IMR-90 (cell line): ENCODE measurements at regions not wholly inside any gene's neighbourhood (a gene's known extent, or its start where the extent isn't known, plus 50 kb on each side); places are given as distances from the start of the nearest gene placed in this dataset.

ENCODE experiments used
- ATAC-seq: fragments of 200-7000 bp; cut with Tn5 transposase; 2 replicates; pipeline ENCODE4 v1.9.1; 2020; ENCODE audit warnings: low read depth, mild to moderate bottlenecking, moderate library complexity
- BruUV-seq: library from RNA; stranded (reverse); fragments of 400-500 nt; replicated peaks from 2 replicates; lab custom pipeline; 2021; lab: Mats Ljungman, UMichigan
- CTCF ChIA-PET: fragments of 300-600 bp; formaldehyde crosslinking; extraction: SDS; loops from one replicate; lab custom pipeline; 2021; ENCODE audit warnings: antibody characterized with exemption; lab: Yijun Ruan, JAX
- POLR2A ChIA-PET: fragments of 300-600 bp; sonication (Branson Sonifier 250); formaldehyde crosslinking; loops from one replicate; lab custom pipeline; 2022; ENCODE audit warnings: antibody characterized with exemption; ENCODE audit not compliant: unreplicated experiment; lab: Charles Lee
- DNase-seq: peaks from one replicate; pipeline ENCODE4 v3.0.0; 2013
- H2AFZ ChIP-seq: replicated peaks from 2 replicates; pipeline ENCODE3; 2013; ENCODE audit warnings: low read length, mild to moderate bottlenecking; ENCODE audit not compliant: poor library complexity
- H2AK5ac ChIP-seq: 2 replicates; pipeline ENCODE4 v1.6.1; 2013; ENCODE audit warnings: low read depth, low read length, inconsistent platforms
- H2AK9ac ChIP-seq: replicated peaks from 2 replicates; pipeline ENCODE3; 2013; ENCODE audit warnings: mild to moderate bottlenecking, low read depth, low read length, moderate library complexity; ENCODE audit not compliant: poor library complexity
- H2BK120ac ChIP-seq: 2 replicates; pipeline ENCODE4 v1.6.1; 2013; ENCODE audit warnings: low read depth, low read length, inconsistent platforms
- H2BK15ac ChIP-seq: 3 replicates; pipeline ENCODE4 v1.6.1; 2013; ENCODE audit warnings: low read depth, low read length, inconsistent platforms
- H2BK20ac ChIP-seq: 2 replicates; pipeline ENCODE4 v1.6.1; 2013; ENCODE audit warnings: low read depth, mild to moderate bottlenecking, inconsistent platforms, low read length, moderate library complexity
- H2BK5ac ChIP-seq: 2 replicates; pipeline ENCODE4 v1.6.1; 2013; ENCODE audit warnings: mild to moderate bottlenecking, low read depth, low read length, inconsistent platforms; ENCODE audit not compliant: poor library complexity, severe bottlenecking
- H3K14ac ChIP-seq: replicated peaks from 2 replicates; pipeline ENCODE4 v1.6.1; 2013; ENCODE audit warnings: low read depth, low read length, inconsistent platforms
- H3K18ac ChIP-seq: 2 replicates; pipeline ENCODE4 v1.6.1; 2013; ENCODE audit warnings: low read depth, low read length, control low read depth
- H3K23ac ChIP-seq: 2 replicates; pipeline ENCODE4 v1.6.1; 2013; ENCODE audit warnings: low read depth, low read length, inconsistent platforms
- H3K27ac ChIP-seq: 2 replicates; pipeline ENCODE4 v1.5.1; 2013; ENCODE audit warnings: mild to moderate bottlenecking, control low read depth, low read length; ENCODE audit not compliant: insufficient read depth
- H3K27me3 ChIP-seq: 2 replicates; pipeline ENCODE4 v1.6.1; 2013; ENCODE audit warnings: low read length; ENCODE audit not compliant: control insufficient read depth, insufficient read depth
- H3K36me3 ChIP-seq: 2 replicates; pipeline ENCODE4 v1.6.1; 2013; ENCODE audit warnings: low read length, mixed read lengths; ENCODE audit not compliant: control insufficient read depth, insufficient read depth
- H3K4ac ChIP-seq: 2 replicates; pipeline ENCODE4 v1.6.1; 2013; ENCODE audit warnings: low read depth, low read length, inconsistent platforms
- H3K4me1 ChIP-seq: 2 replicates; pipeline ENCODE4 v1.6.1; 2013; ENCODE audit warnings: low read length, mixed read lengths; ENCODE audit not compliant: control insufficient read depth, insufficient read depth
- H3K4me2 ChIP-seq: 2 replicates; pipeline ENCODE4 v1.6.1; 2013; ENCODE audit warnings: low read depth, mild to moderate bottlenecking, control low read depth, low read length, moderate library complexity
- H3K4me3 ChIP-seq: 2 replicates; pipeline ENCODE4 v1.5.1; 2013; ENCODE audit warnings: low read depth, mild to moderate bottlenecking, control low read depth, low read length, moderate library complexity; ENCODE audit not compliant: insufficient read depth
- H3K56ac ChIP-seq: 2 replicates; pipeline ENCODE4 v1.6.1; 2013; ENCODE audit warnings: low read length, inconsistent platforms; ENCODE audit not compliant: insufficient read depth; ENCODE audit errors: extremely low read depth
- H3K79me1 ChIP-seq, 2 experiments: 2 replicates each; pipeline ENCODE4 v1.6.1; 2013; ENCODE audit warnings: low read length in 2 of 2, inconsistent platforms in 1 of 2, low read depth in 1 of 2
- H3K9ac ChIP-seq: 2 replicates; pipeline ENCODE4 v1.6.1; 2013; ENCODE audit warnings: low read depth, low read length, control low read depth
- H3K9me1 ChIP-seq: 2 replicates; pipeline ENCODE4 v1.6.1; 2013; ENCODE audit warnings: low read length, inconsistent platforms; ENCODE audit not compliant: insufficient read depth
- H3K9me3 ChIP-seq: 2 replicates; pipeline ENCODE4 v1.6.1; 2013; ENCODE audit warnings: low read length; ENCODE audit not compliant: control insufficient read depth, insufficient read depth
- H4K20me1 ChIP-seq: 2 replicates; pipeline ENCODE4 v1.6.1; 2013; ENCODE audit warnings: low read length, inconsistent platforms; ENCODE audit not compliant: insufficient read depth
- H4K5ac ChIP-seq: 2 replicates; pipeline ENCODE4 v1.6.1; 2013; ENCODE audit warnings: mild to moderate bottlenecking, low read depth, low read length, control low read depth
- H4K8ac ChIP-seq, 2 experiments: 2 replicates each; pipeline ENCODE4 v1.6.1; 2013; ENCODE audit warnings: low read depth in 2 of 2, low read length in 2 of 2, control low read depth in 1 of 2, inconsistent platforms in 1 of 2
- H4K91ac ChIP-seq: 2 replicates; pipeline ENCODE4 v1.6.1; 2013; ENCODE audit warnings: low read depth, low read length, inconsistent platforms; ENCODE audit not compliant: insufficient read depth
- BHLHE40 ChIP-seq: fragments of 150-350 bp; IDR thresholded peaks from 2 replicates; pipeline ENCODE4 v1.6.1; 2016; ENCODE audit warnings: mild to moderate bottlenecking, low read depth, low read length
- CEBPB ChIP-seq: IDR thresholded peaks from 2 replicates; pipeline ENCODE4 v1.6.1; 2012; ENCODE audit warnings: low read depth, low read length, improper control_type of control experiment
- CHD1 ChIP-seq: IDR thresholded peaks from 2 replicates; pipeline ENCODE4 v1.6.1; 2012; ENCODE audit warnings: low read depth, low read length, improper control_type of control experiment
- FOS ChIP-seq: fragments of 150-350 bp; IDR thresholded peaks from 2 replicates; pipeline ENCODE4 v1.6.1; 2016; ENCODE audit warnings: low read depth, low read length
- MAFK ChIP-seq: IDR thresholded peaks from 2 replicates; pipeline ENCODE4 v1.6.1; 2012; ENCODE audit warnings: low read depth, low read length, improper control_type of control experiment
- MAZ ChIP-seq: IDR thresholded peaks from 2 replicates; pipeline ENCODE4 v1.6.1; 2012; ENCODE audit warnings: low read depth, mild to moderate bottlenecking, low read length, improper control_type of control experiment, moderate library complexity, borderline replicate concordance
- MXI1 ChIP-seq: IDR thresholded peaks from 2 replicates; pipeline ENCODE4 v1.6.1; 2012; ENCODE audit warnings: low read depth, mild to moderate bottlenecking, low read length, moderate library complexity, borderline replicate concordance
- NFE2L2 ChIP-seq: fragments of 150-350 bp; IDR thresholded peaks from 2 replicates; pipeline ENCODE4 v1.6.1; 2016; ENCODE audit warnings: low read depth, mild to moderate bottlenecking, low read length
- POLR2A ChIP-seq: IDR thresholded peaks from 2 replicates; pipeline ENCODE4 v1.6.1; 2012; ENCODE audit warnings: mild to moderate bottlenecking, low read depth, low read length
- RAD21 ChIP-seq: IDR thresholded peaks from 2 replicates; pipeline ENCODE4 v1.6.1; 2012; ENCODE audit warnings: low read length, improper control_type of control experiment
- RCOR1 ChIP-seq: IDR thresholded peaks from 2 replicates; pipeline ENCODE4 v1.6.1; 2012; ENCODE audit warnings: mild to moderate bottlenecking, low read length, improper control_type of control experiment; ENCODE audit not compliant: insufficient replicate concordance
- RFX5 ChIP-seq: IDR thresholded peaks from 2 replicates; pipeline ENCODE4 v1.8.0; 2012; ENCODE audit warnings: low read depth, mild to moderate bottlenecking, low read length, moderate library complexity
- SMC3 ChIP-seq: fragments of 150-350 bp; IDR thresholded peaks from 2 replicates; pipeline ENCODE4 v1.6.1; 2016; ENCODE audit warnings: low read depth, mild to moderate bottlenecking, antibody characterized with exemption, low read length, moderate library complexity
- WGBS, 2 experiments: methylation state at CpG; one replicate each; pipeline versions ENCODE4 v1.1.5 to v1.1.7; 2013; ENCODE audit warnings: missing lambda C conversion rate in 2 of 2; ENCODE audit not compliant: insufficient read length in 1 of 2; ENCODE audit errors: extremely low coverage in 2 of 2; 5-methylcytosine and 5-hydroxymethylcytosine counted together
- dilution Hi-C: fragments of 300-500 bp; cut with HindIII; formaldehyde crosslinking; loops from one replicate; pipeline ENCODE4 v1.14.3; 2018; ENCODE audit warnings: low sequenced_read_pairs; ENCODE audit not compliant: unreplicated experiment
- in situ Hi-C: fragments of 300-500 bp; cut with MboI; formaldehyde crosslinking; loops from 3 replicates; pipeline ENCODE4 v1.14.3; 2019; ENCODE audit warnings: low sequenced_read_pairs, inconsistent platforms, mixed read lengths
- intact Hi-C: fragments of 100-400 bp; cut with micrococcal nuclease; formaldehyde crosslinking; loops from 2 replicates; pipeline ENCODE4 v1.10.0; 2022
- TF ChIP-seq, protein P1 (sequence below): conservative IDR thresholded peaks from 2 replicates; pipeline ENCODE4 v1.5.1; 2012; ENCODE audit warnings: mild to moderate bottlenecking, low read depth, low read length, improper control_type of control experiment
- TF ChIP-seq, protein P2 (sequence below): fragments of 150-350 bp; IDR thresholded peaks from 2 replicates; pipeline ENCODE4 v1.6.1; 2016; ENCODE audit warnings: low read depth, mild to moderate bottlenecking, low read length, moderate library complexity, borderline replicate concordance
- TF ChIP-seq, protein P3 (sequence below): fragments of 150-350 bp; IDR thresholded peaks from 2 replicates; pipeline ENCODE4 v1.6.1; 2017; ENCODE audit warnings: mild to moderate bottlenecking, antibody characterized with exemption, low read length, low read depth

DNA sequence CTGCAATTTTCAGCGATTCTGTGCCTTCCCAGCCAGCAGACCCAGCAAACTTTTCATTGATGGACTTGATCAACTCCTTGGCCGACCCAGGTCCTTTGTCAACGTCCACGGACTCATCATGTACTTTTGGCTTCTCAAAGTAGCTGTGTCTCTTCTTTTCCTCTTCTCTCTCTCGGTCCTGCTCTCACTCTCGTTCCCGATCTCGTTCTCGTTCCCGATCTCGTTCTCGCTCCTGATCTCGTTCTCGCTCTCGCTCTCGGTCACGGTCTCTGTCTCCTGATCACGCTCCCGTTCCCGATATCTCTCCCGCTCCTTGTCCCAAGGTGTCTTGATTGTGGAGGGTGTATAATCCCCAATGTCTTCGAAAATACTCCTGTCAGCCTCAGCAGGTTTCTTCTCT, 219.5 kb upstream of the FANCL start:
- Histone ChIP-seq H4K20me1 (no peaks in the 10 kb centered on the region), H3K9me3 (no peaks in the 10 kb centered on the region), H3K79me1 (no peaks in the 10 kb centered on the region), H4K5ac (no peak overlapping the region), H3K4me1 (no peaks in the 10 kb centered on the region), H3K18ac (no peak overlapping the region), H3K36me3 (no peaks in the 10 kb centered on the region), H3K4me3 (no peak overlapping the region), H3K27ac (no peak overlapping the region), H3K23ac (no peak overlapping the region), H4K91ac (no peak overlapping the region), H3K27me3 (no peaks in the 10 kb centered on the region), H2BK120ac (no peak overlapping the region), H3K9ac (no peak overlapping the region), H2AK5ac (no peak overlapping the region), H2BK5ac (no peak overlapping the region), H2AK9ac (no peak overlapping the region), H4K8ac (no peak overlapping the region), H2BK20ac (no peak overlapping the region), H3K9me1 (no peaks in the 10 kb centered on the region), H3K14ac (no peak overlapping the region), H2BK15ac (no peak overlapping the region), H2AFZ (no peak overlapping the region), H3K4ac (no peak overlapping the region), H3K56ac (no peak overlapping the region), H3K4me2 (no peak overlapping the region)
- dilution Hi-C loops (no loop called here), intact Hi-C loops (no loop called here), in situ Hi-C loops (no loop called here)
- ChIA-PET POLR2A (no interaction called here), CTCF (no interaction called here)
- WGBS, 2 experiments: 79 to 100% methylated on average over 12 to 13 of the region's 22 CpGs
- ATAC-seq: no peak
- no peak for DNase-seq
- TF ChIP-seq MAZ: no peak
- no peak for TF ChIP-seq RAD21
- TF ChIP-seq RFX5: no peak
- TF ChIP-seq, protein P1, sequence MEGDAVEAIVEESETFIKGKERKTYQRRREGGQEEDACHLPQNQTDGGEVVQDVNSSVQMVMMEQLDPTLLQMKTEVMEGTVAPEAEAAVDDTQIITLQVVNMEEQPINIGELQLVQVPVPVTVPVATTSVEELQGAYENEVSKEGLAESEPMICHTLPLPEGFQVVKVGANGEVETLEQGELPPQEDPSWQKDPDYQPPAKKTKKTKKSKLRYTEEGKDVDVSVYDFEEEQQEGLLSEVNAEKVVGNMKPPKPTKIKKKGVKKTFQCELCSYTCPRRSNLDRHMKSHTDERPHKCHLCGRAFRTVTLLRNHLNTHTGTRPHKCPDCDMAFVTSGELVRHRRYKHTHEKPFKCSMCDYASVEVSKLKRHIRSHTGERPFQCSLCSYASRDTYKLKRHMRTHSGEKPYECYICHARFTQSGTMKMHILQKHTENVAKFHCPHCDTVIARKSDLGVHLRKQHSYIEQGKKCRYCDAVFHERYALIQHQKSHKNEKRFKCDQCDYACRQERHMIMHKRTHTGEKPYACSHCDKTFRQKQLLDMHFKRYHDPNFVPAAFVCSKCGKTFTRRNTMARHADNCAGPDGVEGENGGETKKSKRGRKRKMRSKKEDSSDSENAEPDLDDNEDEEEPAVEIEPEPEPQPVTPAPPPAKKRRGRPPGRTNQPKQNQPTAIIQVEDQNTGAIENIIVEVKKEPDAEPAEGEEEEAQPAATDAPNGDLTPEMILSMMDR: no peak
- TF ChIP-seq BHLHE40: no peak
- TF ChIP-seq POLR2A: no peak
- no peak for TF ChIP-seq CHD1
- no peak for TF ChIP-seq CEBPB
- no peak for TF ChIP-seq MXI1
- TF ChIP-seq, protein P2, sequence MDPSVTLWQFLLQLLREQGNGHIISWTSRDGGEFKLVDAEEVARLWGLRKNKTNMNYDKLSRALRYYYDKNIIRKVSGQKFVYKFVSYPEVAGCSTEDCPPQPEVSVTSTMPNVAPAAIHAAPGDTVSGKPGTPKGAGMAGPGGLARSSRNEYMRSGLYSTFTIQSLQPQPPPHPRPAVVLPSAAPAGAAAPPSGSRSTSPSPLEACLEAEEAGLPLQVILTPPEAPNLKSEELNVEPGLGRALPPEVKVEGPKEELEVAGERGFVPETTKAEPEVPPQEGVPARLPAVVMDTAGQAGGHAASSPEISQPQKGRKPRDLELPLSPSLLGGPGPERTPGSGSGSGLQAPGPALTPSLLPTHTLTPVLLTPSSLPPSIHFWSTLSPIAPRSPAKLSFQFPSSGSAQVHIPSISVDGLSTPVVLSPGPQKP: no peak
- no peak for TF ChIP-seq FOS
- no peak for TF ChIP-seq SMC3
- TF ChIP-seq MAFK: no peak
- TF ChIP-seq RCOR1: no peak
- no peak for TF ChIP-seq NFE2L2
- TF ChIP-seq, protein P3, sequence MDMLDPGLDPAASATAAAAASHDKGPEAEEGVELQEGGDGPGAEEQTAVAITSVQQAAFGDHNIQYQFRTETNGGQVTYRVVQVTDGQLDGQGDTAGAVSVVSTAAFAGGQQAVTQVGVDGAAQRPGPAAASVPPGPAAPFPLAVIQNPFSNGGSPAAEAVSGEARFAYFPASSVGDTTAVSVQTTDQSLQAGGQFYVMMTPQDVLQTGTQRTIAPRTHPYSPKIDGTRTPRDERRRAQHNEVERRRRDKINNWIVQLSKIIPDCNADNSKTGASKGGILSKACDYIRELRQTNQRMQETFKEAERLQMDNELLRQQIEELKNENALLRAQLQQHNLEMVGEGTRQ: no peak
- no TSS peak for BruUV-seq
